Fibroblast of lung (primary cell): ENCODE measurements at regions not wholly inside any gene's neighbourhood (a gene's known extent, or its start where the extent isn't known, plus 50 kb on each side); places are given as distances from the start of the nearest gene placed in this dataset.

ENCODE experiments used
- DNase-seq, 2 donors: peaks; one replicate each; pipeline versions ENCODE4 v3.0.0 to v3.0.0-alpha.2; 2010; ENCODE audit warnings: low read depth in 2 of 2
- H2AFZ ChIP-seq: 2 replicates; pipeline ENCODE4 v1.5.1; 2012; ENCODE audit warnings: low read length, control low read depth, inconsistent platforms
- H3K27ac ChIP-seq: 2 replicates; pipeline ENCODE4 v1.5.1; 2011; ENCODE audit warnings: low read length, control low read depth; ENCODE audit not compliant: insufficient read depth
- H3K27me3 ChIP-seq: 2 replicates; pipeline ENCODE4 v1.5.1; 2011; ENCODE audit warnings: mild to moderate bottlenecking, low read length; ENCODE audit not compliant: control insufficient read depth, insufficient read depth
- H3K36me3 ChIP-seq: 2 replicates; pipeline ENCODE4 v1.5.1; 2011; ENCODE audit warnings: low read length; ENCODE audit not compliant: control insufficient read depth, insufficient read depth
- H3K4me1 ChIP-seq: 2 replicates; pipeline ENCODE4 v1.5.1; 2011; ENCODE audit warnings: low read length; ENCODE audit not compliant: control insufficient read depth, insufficient read depth; ENCODE audit errors: extremely low read depth
- H3K4me2 ChIP-seq: 2 replicates; pipeline ENCODE4 v1.5.1; 2011; ENCODE audit warnings: low read length, control low read depth; ENCODE audit not compliant: insufficient read depth; ENCODE audit errors: extremely low read depth
- H3K4me3 ChIP-seq, 4 experiments: fragments of 200-600 bp in 1 of 4; sonication (generic) in 1 of 4; replicated peaks in 1 of 4; 2 replicates each; pipeline ENCODE4 v1.5.1; 2011 to 2016; ENCODE audit warnings: low read length in 4 of 4, low read depth in 3 of 4, mild to moderate bottlenecking in 3 of 4, control low read depth in 2 of 4, inconsistent platforms in 1 of 4, mixed read lengths in 1 of 4; ENCODE audit not compliant: insufficient read depth in 1 of 4; ENCODE audit errors: control extremely low read depth in 1 of 4
- H3K79me2 ChIP-seq: 2 replicates; pipeline ENCODE4 v1.5.1; 2012; ENCODE audit warnings: mild to moderate bottlenecking, low read length, inconsistent platforms; ENCODE audit not compliant: control insufficient read depth, insufficient read depth
- H3K9ac ChIP-seq: 2 replicates; pipeline ENCODE4 v1.5.1; 2011; ENCODE audit warnings: mild to moderate bottlenecking, low read length, control low read depth; ENCODE audit not compliant: insufficient read depth
- H3K9me3 ChIP-seq: 2 replicates; pipeline ENCODE4 v1.5.1; 2012; ENCODE audit warnings: low read depth, low read length; ENCODE audit not compliant: control insufficient read depth, insufficient read depth
- H4K20me1 ChIP-seq: 2 replicates; pipeline ENCODE4 v1.5.1; 2011; ENCODE audit warnings: low read length; ENCODE audit not compliant: control insufficient read depth, insufficient read depth; ENCODE audit errors: extremely low read depth
- EZH2 ChIP-seq: IDR thresholded peaks from 2 replicates; pipeline ENCODE4 v1.5.1; 2012; ENCODE audit warnings: low read length, control low read depth, mild to moderate bottlenecking; ENCODE audit errors: missing control alignments
- TF ChIP-seq, protein P1 (sequence below), 2 donors: IDR thresholded peaks in 1 of 2; conservative IDR thresholded peaks in 1 of 2; 1 replicate in 1 of 2; 2 replicates in 1 of 2; pipeline ENCODE4 v1.5.1; 2011 to 2012; ENCODE audit warnings: low read length in 2 of 2, control low read depth in 1 of 2, inconsistent platforms in 1 of 2, low read depth in 1 of 2, mild to moderate bottlenecking in 1 of 2

DNA sequence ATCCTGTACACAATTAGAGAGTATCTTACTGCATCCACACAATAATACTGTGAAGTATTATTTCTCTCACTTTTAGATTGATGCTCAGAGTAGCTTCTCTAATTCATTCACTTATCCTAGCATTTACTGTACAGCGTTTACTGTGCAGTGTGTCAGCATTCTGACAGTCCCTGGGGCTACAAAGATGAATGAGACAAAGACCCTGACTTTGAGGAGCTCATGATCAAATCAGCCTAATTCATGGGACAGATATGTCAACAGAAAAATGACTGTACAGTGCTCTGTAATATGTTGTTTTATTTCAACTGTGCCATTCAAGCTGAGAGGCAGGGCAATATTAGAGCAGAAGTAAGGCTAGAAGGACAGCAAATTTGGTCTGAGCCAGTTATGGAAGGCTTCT, 152.5 kb downstream of the ZNF648 start:
- TF ChIP-seq EZH2: no peak
- TF ChIP-seq, protein P1, sequence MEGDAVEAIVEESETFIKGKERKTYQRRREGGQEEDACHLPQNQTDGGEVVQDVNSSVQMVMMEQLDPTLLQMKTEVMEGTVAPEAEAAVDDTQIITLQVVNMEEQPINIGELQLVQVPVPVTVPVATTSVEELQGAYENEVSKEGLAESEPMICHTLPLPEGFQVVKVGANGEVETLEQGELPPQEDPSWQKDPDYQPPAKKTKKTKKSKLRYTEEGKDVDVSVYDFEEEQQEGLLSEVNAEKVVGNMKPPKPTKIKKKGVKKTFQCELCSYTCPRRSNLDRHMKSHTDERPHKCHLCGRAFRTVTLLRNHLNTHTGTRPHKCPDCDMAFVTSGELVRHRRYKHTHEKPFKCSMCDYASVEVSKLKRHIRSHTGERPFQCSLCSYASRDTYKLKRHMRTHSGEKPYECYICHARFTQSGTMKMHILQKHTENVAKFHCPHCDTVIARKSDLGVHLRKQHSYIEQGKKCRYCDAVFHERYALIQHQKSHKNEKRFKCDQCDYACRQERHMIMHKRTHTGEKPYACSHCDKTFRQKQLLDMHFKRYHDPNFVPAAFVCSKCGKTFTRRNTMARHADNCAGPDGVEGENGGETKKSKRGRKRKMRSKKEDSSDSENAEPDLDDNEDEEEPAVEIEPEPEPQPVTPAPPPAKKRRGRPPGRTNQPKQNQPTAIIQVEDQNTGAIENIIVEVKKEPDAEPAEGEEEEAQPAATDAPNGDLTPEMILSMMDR (conservative IDR thresholded peaks at IDR 0.05 in 1 of 2, IDR thresholded peaks at IDR 0.05 in 1 of 2; ENCODE audit: low read depth in 1 of 2, low read length in 2 of 2): no peak
- Histone ChIP-seq H4K20me1 (no peaks in the 10 kb centered on the region), H3K4me2 (no peak overlapping the region)

DNA sequence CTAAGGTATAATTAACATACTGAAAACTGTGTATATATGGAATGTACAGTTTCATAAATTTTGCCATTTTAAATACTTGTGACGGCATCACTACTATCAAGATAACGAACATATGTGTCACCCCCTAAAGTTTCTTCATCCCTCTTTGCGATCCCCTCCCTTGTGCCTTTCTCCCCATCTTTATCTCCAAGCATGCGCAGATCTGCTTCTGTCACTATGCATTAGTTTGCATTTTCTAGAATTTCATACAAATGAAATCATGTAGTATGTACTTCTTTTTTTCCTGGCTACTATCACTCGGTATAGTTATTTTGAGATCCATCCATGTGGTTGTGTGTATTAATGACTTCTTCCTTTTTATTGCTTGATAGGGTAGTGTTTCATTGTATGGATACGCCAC, 154.9 kb downstream of the ZNF648 start:
- Histone ChIP-seq H3K4me2 (no peak overlapping the region), H3K27ac (no peak overlapping the region), H4K20me1 (no peaks in the 10 kb centered on the region), H3K9me3 (no peaks in the 10 kb centered on the region), H3K27me3 (no peaks in the 10 kb centered on the region), H3K9ac (no peak overlapping the region), H2AFZ (no peak overlapping the region), H3K4me1 (no peaks in the 10 kb centered on the region), H3K79me2 (no peaks in the 10 kb centered on the region), H3K4me3 (no peak overlapping the region), H3K36me3 (no peaks in the 10 kb centered on the region)
- DNase-seq: no peak
- TF ChIP-seq, protein P1 (conservative IDR thresholded peaks at IDR 0.05 in 1 of 2, IDR thresholded peaks at IDR 0.05 in 1 of 2; ENCODE audit: low read depth in 1 of 2, low read length in 2 of 2): no peak
- no peak for TF ChIP-seq EZH2

More for the DNA sequence above, 152.5 kb downstream of the ZNF648 start:
- no peaks in the 10 kb centered on the region for H3K9me3 ChIP-seq
- H3K27me3 ChIP-seq: no peaks in the 10 kb centered on the region
- no peak overlapping the region for H3K4me3 ChIP-seq
- no peaks in the 10 kb centered on the region for H3K36me3 ChIP-seq
- H3K27ac ChIP-seq: no peak overlapping the region
- no peaks in the 10 kb centered on the region for H3K79me2 ChIP-seq
- DNase-seq: no peak
- no peaks in the 10 kb centered on the region for H3K4me1 ChIP-seq
- no peak overlapping the region for H2AFZ ChIP-seq
- no peak overlapping the region for H3K9ac ChIP-seq

DNA sequence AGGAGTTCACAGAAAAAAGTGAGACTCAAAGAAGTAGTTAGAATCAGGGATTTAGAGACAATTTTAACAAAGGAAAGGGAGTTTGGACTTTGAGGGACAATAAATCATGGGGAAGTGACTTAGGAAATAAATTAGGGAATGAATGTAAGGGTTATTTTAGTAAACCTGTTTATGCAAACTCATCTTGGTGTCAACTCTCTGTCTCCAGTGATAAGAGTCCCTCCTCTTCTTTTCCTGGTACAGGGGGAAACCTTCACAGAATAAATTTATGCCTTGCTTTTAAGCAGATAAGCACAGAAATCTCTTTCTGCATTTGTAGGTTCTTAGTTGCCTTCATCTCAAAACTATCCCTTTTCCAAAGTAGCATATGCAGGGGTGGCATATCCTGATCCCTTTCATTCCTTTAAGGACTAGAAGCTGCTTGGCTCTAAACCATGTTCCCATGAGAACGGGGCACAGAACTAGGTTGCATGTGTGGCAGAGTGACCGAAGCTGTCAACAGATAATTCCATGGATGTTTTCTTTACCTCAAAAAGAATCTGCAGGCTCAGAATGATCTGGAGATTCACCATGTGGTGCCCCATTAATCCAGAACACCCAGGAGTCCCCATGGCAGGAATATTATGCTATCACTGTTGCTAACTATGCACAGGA, 155.4 kb downstream of the ZNF648 start:
- no peaks in the 10 kb centered on the region for H3K79me2 ChIP-seq
- H3K4me2 ChIP-seq: no peak overlapping the region
- no peak for DNase-seq
- H3K27ac ChIP-seq: no peak overlapping the region
- no peak overlapping the region for H3K4me3 ChIP-seq
- no peaks in the 10 kb centered on the region for H3K4me1 ChIP-seq
- no peaks in the 10 kb centered on the region for H3K27me3 ChIP-seq
- H3K9ac ChIP-seq: no peak overlapping the region
- TF ChIP-seq EZH2: no peak
- TF ChIP-seq, protein P1 (conservative IDR thresholded peaks at IDR 0.05 in 1 of 2, IDR thresholded peaks at IDR 0.05 in 1 of 2; ENCODE audit: low read depth in 1 of 2, low read length in 2 of 2): no peak
- no peaks in the 10 kb centered on the region for H3K36me3 ChIP-seq
- no peaks in the 10 kb centered on the region for H4K20me1 ChIP-seq
- H3K9me3 ChIP-seq: no peaks in the 10 kb centered on the region
- no peak overlapping the region for H2AFZ ChIP-seq
